GM19351 (cell line): ENCODE measurements at regions not wholly inside any gene's neighbourhood (a gene's known extent, or its start where the extent isn't known, plus 50 kb on each side); places are given as distances from the start of the nearest gene placed in this dataset.
"Not testable (repeated sequence)": the region's sequence is repeated elsewhere in the genome, so short reads cannot be mapped to it uniquely, and the experiment has no call there.

Experiments used
- ATAC-seq: cut with Tn5 transposase; IDR thresholded peaks from one replicate; pipeline ENCODE4 v1.9.1; 2021; ENCODE audit warnings: mild to moderate bottlenecking, moderate library complexity; ENCODE audit not compliant: unreplicated experiment

DNA sequence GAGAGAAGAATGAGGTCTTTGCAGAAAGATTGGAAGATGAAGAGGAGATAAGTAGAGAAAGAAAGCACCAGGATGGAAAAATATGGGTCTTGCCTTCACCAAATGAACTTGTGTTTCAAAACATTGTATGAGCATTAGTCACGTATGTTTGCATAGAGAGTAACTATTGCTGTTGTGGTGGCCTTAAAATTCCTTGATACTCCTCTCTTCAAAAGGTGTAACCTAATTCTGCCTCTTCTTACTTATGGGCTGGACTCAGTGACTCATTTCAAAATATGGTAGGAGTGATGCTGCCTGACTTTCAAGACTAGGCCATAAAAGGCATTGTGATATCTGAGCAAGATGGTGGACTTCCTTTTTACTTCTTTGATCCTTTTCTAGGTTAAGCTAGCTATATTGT is 228.7 kb upstream of the ZNF385D start:
- no peak for ATAC-seq

DNA sequence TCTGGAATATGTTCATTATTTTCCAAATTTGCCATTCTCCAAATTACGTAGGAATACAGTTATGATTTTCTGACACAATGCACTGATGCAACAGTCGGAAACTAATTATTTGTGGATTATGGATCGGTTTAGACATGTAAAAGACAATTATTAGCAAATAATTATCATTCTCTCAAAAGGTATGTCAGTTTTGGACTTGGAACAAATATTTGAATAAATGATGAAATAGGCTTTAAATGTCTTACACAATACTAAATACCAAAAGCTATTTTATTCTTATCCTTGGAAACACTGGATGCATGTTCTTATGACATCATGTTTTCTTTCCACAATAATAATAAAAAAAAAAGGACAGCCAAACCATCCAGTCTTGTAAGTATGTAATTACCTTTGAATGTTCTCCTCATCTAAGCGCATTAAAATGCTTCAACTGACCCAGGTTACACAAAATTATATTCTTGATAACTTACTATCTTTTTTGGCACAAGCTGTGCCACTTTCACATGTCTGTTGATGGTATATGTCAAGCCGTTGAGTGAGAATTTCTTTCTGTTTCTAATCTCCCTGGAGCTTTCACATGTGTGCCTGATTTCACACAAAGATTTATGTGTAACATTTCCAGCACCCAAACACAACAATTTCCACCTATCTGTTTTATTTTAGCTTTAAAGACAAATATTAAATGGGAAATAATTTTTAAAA is 238.5 kb upstream of the ZNF385D start:
- no peak for ATAC-seq

GRCh38 chr3:21991061-21991460 is 240.1 kb upstream of the ZNF385D start:
- ATAC-seq: no peak

DNA sequence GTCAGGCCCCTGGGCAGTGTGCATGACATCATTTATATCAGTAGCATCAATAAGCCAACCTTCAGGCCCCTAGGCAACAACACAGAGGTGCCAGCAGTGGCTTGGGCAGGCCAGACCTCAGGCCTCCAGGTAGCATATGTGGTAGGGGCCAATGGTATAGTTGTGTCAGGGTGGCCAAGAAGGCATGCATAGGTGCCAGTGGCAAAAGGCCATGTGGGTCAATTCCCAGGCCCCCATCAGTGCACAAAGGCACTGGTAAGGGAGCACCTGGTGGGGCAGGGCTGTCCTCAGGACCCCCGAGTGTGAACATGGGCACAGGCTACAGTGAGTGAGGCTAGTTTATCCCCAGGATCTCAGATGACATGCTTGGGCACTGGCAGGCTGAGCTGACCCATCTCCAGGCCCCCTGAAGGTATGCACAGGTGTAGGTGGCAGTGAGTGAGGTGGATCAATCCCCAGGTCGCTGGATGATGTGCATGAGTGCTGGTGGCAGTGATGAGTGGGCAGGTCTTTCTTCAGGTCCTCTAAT is 244.1 kb upstream of the ZNF385D start:
- no peak for ATAC-seq

DNA sequence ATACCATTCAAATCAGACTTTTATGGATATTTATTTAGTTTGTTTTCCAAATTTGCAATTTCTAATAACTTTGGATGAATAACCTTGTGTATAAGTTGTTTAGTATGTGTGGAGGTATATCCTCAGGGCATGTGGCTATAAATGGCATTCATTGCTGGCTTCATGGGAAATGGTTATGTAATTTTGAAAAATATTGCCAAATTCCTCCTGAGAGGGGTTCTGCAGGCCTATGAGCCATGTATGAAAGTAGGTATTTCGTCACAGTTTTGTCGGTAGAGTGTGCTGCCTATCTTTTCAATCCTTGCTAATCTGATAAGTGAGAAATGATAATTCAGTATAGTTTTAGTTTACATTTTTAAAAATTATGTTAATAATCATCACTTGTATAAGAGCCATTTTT is 256.4 kb upstream of the ZNF385D start:
- ATAC-seq: no peak

DNA sequence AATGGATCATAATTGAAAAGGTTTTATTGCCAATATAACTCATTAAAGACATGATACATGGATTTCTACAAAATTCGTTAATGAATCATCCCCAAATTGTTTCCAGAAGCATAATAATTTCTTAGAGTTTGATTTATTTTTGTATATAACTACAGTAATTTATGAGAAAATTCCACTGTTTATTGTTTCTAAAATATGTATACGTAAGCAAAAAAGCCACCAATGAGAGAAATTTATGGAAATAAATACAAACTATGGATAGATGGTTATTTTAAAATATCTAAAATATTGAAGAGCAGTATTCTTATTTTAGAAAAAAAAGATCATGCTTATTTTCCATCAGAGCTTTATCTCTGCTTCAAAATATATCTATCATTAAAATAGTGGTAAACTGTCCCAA is 260.0 kb upstream of the ZNF385D start:
- ATAC-seq: no peak

DNA sequence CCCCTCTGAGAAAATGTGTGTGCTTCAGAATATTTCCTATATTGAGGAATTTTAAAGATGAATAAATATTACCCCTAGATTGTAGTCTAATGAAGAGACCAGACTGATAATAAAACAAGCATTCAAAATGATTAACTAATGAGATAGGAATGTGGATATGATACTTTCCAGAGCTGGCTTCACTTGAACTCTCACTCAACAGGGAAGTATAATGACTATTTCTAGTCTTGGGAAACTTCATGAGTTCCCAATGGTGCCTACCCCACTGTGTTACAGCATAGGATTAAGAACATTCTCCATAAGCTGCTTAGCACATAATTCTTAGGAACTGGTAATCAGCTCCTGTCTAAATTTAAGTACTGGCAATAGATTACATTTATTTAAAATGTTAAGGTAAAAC is 261.5 kb upstream of the ZNF385D start:
- ATAC-seq: no peak

DNA sequence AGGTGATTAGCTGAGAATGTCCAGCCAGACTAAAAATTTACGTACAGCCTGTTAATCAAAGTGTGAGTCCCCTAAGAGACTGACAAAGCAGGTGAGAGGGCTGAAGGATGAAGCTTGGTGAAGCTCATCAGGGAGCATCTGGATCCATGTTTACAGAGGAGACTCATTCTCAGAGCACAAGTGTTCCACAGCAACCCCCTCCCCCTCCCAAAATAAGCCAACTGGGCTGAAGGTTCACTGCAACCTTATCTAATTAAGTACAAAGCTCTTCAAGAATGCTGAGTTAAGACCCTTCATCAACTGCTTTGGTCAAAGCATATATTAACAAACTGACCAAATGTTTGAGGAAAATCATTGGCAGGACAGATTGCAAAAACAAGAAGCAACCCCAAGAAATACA is 262.6 kb upstream of the ZNF385D start:
- no peak for ATAC-seq

- ATAC-seq: no peak
Observed at GRCh38 chr3:22016197-22016596, 265.2 kb upstream of the ZNF385D start.

GRCh38 chr3:22024638-22025037 is 273.6 kb upstream of the ZNF385D start:
- ATAC-seq: not testable (repeated sequence)

GRCh38 chr3:22029480-22029879 is 278.5 kb upstream of the ZNF385D start:
- no peak for ATAC-seq

DNA sequence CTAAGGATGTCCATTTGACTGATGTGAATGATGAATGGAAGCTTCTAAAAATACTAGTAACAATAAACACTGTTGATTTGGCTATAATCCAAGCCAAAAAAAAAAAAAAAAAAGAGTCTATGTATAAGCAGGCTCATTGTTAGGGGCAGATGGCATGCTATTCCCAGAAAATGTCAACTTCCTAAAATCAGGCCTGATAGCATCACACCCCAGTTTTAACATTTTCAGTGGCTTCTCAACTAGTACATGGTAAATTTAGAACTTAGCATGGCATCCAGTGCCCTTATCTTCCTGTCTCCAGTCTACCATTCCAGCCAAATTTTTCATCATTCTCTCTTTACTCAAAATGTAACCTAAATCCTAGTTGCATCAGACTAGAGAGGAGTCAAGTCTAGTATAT is 288.2 kb upstream of the ZNF385D start:
- no peak for ATAC-seq

- ATAC-seq: no peak
Observed at GRCh38 chr3:22040150-22040549, 289.1 kb upstream of the ZNF385D start.

GRCh38 chr3:22045882-22046281 is 294.9 kb upstream of the ZNF385D start:
- ATAC-seq: no peak

DNA sequence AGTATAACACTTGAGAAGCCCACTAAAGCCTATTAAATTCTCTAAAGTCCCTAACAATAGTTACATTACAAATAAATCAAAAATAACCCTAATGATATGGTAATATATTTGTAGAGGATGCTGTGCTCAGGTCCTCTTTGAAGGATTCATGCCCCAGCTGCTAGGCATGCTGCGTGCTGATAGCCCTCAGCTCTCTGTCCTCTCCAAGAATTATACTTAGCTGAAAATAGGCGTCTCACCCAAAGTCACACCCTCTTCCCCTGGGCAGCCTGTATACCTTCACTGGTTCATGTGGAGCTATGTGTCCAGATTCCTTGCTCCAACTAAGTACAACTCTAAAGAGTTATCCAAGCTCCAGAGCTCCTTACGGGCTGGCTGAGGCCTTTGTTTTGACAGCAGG is 312.5 kb upstream of the ZNF385D start:
- no peak for ATAC-seq

- no peak for ATAC-seq
Observed at GRCh38 chr3:22068619-22069018, 317.6 kb upstream of the ZNF385D start.

DNA sequence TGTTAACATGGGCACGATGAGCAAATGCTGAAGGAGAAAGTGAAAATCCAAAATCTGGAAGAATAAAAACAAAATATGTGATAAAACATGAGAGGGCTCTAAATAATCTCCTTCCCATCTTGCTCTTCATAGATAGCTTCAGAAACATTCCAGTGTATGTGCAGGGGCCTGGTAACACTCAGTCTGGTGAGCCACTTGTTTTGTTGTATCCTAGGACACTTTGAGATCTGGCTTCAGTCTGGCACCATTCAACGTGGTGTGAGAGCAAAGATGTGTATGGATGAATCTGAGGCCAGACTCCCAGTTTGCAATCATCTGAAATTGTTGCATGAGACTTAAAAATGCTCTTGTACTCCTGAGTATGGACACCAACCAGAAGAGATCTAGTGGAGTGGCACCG is 337.2 kb upstream of the ZNF385D start:
- ATAC-seq: no peak

DNA sequence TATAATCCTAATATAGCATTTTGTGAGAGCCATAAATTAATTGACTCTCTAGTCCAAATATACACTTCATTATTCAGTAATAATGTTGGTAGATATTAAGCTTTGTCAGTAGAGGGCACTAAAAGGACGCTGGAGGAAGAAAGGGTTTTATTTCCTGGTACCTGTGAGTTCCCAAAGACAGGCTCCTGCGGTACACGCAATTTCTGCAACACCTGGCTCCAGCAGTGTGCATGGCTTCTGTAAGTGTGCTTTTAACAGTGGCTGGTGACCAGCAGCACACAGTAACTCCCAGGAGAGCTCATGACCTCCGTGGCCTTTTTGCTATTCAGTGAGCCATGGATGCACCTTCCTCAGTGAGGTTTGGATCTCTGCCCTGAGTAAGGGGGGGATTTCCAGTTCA is 338.3 kb upstream of the ZNF385D start:
- peak; percentile 90 for ATAC-seq

DNA sequence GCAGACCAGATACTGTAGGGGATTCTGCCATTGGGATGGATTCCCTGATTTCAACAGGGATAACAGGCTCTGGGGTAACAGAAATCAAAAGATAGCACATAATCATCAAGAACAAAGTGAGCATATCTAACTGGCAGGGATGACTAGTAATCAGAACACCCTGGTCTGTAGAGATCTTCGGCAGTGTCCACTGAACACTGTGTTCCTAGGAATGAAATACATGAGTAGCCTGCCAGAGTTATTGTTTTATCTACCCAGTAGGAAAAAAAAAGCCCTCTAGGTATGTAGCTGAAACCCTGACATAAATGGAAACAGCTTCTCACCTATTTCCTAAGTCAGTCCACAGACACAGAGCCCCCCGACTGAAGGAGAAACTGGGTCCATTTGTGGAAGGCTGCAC is 340.3 kb upstream of the ZNF385D start:
- no peak for ATAC-seq

DNA sequence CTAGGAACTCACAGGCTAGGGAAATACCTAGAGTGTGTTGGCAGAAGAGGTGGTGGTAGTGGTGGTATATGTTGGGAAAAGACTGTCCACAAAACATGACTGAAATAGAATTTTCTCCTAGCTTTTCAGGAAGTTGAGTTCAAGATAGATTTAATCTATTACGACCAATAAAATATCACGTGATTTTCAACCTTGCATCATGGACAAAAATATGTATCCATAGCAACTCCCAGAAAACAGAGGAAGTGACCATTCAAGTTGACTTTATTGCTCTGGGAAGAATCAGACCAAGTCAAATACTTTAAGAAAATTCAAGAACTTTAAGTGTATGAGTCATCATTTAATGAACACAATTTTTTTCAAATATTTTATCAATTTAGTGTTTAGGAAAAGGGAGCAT is 347.0 kb upstream of the ZNF385D start:
- ATAC-seq: no peak

DNA sequence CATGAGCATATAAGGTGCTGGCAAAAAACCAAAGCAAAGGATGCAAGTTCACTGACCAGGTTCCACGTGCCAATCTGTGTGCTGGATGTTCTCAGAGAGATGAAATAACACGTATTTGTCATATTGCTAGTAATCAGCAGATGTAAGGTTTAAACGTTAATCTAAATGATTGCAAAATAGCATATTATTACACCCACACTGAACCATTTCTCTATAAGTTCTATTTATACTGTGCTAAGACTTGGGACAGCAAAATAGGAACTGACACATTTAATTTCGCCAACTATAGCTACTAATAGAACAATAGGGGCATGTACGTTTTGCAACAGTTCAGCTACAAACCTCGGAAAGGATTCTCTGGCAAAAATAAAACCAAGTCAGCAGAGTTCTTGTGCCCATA is 350.3 kb upstream of the ZNF385D start:
- ATAC-seq: no peak

DNA sequence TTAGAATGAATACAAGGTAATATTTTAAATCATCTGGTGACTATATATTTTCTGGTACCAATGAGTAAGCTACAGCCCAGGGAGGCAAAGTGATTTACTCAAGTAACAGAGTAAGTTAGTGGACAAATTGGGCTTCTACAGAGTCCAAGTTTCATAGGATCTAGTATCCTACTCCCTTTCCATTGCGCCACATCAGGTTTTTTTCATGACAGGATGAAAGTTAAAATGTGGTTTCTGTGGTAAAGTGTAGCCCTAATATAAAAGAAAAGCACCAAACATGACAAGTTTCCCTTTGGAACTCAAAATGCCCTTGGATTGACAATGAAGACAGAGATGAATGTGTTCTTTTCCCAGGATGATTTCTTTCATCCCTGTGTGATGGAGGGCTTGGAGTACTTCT is 350.8 kb upstream of the ZNF385D start:
- no peak for ATAC-seq

GRCh38 chr3:22103423-22103822 is 352.4 kb upstream of the ZNF385D start:
- ATAC-seq: no peak
